IMR-90 (cell line): ENCODE measurements at regions not wholly inside any gene's neighbourhood (a gene's known extent, or its start where the extent isn't known, plus 50 kb on each side); places are given as distances from the start of the nearest gene placed in this dataset.
"Not testable (repeated sequence)": the region's sequence is repeated elsewhere in the genome, so short reads cannot be mapped to it uniquely, and the experiment has no call there.

Experiments
- ATAC-seq: fragments of 200-7000 bp; cut with Tn5 transposase; 2 replicates; pipeline ENCODE4 v1.9.1; 2020; ENCODE audit warnings: low read depth, mild to moderate bottlenecking, moderate library complexity
- BruUV-seq: library from RNA; stranded (reverse); fragments of 400-500 nt; replicated peaks from 2 replicates; lab custom pipeline; 2021; lab: Mats Ljungman, UMichigan
- CTCF ChIA-PET: fragments of 300-600 bp; formaldehyde crosslinking; extraction: SDS; loops from one replicate; lab custom pipeline; 2021; ENCODE audit warnings: antibody characterized with exemption; lab: Yijun Ruan, JAX
- POLR2A ChIA-PET: fragments of 300-600 bp; sonication (Branson Sonifier 250); formaldehyde crosslinking; loops from one replicate; lab custom pipeline; 2022; ENCODE audit warnings: antibody characterized with exemption; ENCODE audit not compliant: unreplicated experiment; lab: Charles Lee
- DNase-seq: peaks from one replicate; pipeline ENCODE4 v3.0.0; 2013
- H2AFZ ChIP-seq: replicated peaks from 2 replicates; pipeline ENCODE3; 2013; ENCODE audit warnings: low read length, mild to moderate bottlenecking; ENCODE audit not compliant: poor library complexity
- H2AK5ac ChIP-seq: 2 replicates; pipeline ENCODE4 v1.6.1; 2013; ENCODE audit warnings: low read depth, low read length, inconsistent platforms
- H2AK9ac ChIP-seq: replicated peaks from 2 replicates; pipeline ENCODE3; 2013; ENCODE audit warnings: mild to moderate bottlenecking, low read depth, low read length, moderate library complexity; ENCODE audit not compliant: poor library complexity
- H2BK120ac ChIP-seq: 2 replicates; pipeline ENCODE4 v1.6.1; 2013; ENCODE audit warnings: low read depth, low read length, inconsistent platforms
- H2BK15ac ChIP-seq: 3 replicates; pipeline ENCODE4 v1.6.1; 2013; ENCODE audit warnings: low read depth, low read length, inconsistent platforms
- H2BK20ac ChIP-seq: 2 replicates; pipeline ENCODE4 v1.6.1; 2013; ENCODE audit warnings: low read depth, mild to moderate bottlenecking, inconsistent platforms, low read length, moderate library complexity
- H2BK5ac ChIP-seq: 2 replicates; pipeline ENCODE4 v1.6.1; 2013; ENCODE audit warnings: mild to moderate bottlenecking, low read depth, low read length, inconsistent platforms; ENCODE audit not compliant: poor library complexity, severe bottlenecking
- H3K14ac ChIP-seq: replicated peaks from 2 replicates; pipeline ENCODE4 v1.6.1; 2013; ENCODE audit warnings: low read depth, low read length, inconsistent platforms
- H3K18ac ChIP-seq: 2 replicates; pipeline ENCODE4 v1.6.1; 2013; ENCODE audit warnings: low read depth, low read length, control low read depth
- H3K23ac ChIP-seq: 2 replicates; pipeline ENCODE4 v1.6.1; 2013; ENCODE audit warnings: low read depth, low read length, inconsistent platforms
- H3K27ac ChIP-seq: 2 replicates; pipeline ENCODE4 v1.5.1; 2013; ENCODE audit warnings: mild to moderate bottlenecking, control low read depth, low read length; ENCODE audit not compliant: insufficient read depth
- H3K27me3 ChIP-seq: 2 replicates; pipeline ENCODE4 v1.6.1; 2013; ENCODE audit warnings: low read length; ENCODE audit not compliant: control insufficient read depth, insufficient read depth
- H3K36me3 ChIP-seq: 2 replicates; pipeline ENCODE4 v1.6.1; 2013; ENCODE audit warnings: low read length, mixed read lengths; ENCODE audit not compliant: control insufficient read depth, insufficient read depth
- H3K4ac ChIP-seq: 2 replicates; pipeline ENCODE4 v1.6.1; 2013; ENCODE audit warnings: low read depth, low read length, inconsistent platforms
- H3K4me1 ChIP-seq: 2 replicates; pipeline ENCODE4 v1.6.1; 2013; ENCODE audit warnings: low read length, mixed read lengths; ENCODE audit not compliant: control insufficient read depth, insufficient read depth
- H3K4me2 ChIP-seq: 2 replicates; pipeline ENCODE4 v1.6.1; 2013; ENCODE audit warnings: low read depth, mild to moderate bottlenecking, control low read depth, low read length, moderate library complexity
- H3K4me3 ChIP-seq: 2 replicates; pipeline ENCODE4 v1.5.1; 2013; ENCODE audit warnings: low read depth, mild to moderate bottlenecking, control low read depth, low read length, moderate library complexity; ENCODE audit not compliant: insufficient read depth
- H3K56ac ChIP-seq: 2 replicates; pipeline ENCODE4 v1.6.1; 2013; ENCODE audit warnings: low read length, inconsistent platforms; ENCODE audit not compliant: insufficient read depth; ENCODE audit errors: extremely low read depth
- H3K79me1 ChIP-seq, 2 experiments: 2 replicates each; pipeline ENCODE4 v1.6.1; 2013; ENCODE audit warnings: low read length in 2 of 2, inconsistent platforms in 1 of 2, low read depth in 1 of 2
- H3K9ac ChIP-seq: 2 replicates; pipeline ENCODE4 v1.6.1; 2013; ENCODE audit warnings: low read depth, low read length, control low read depth
- H3K9me1 ChIP-seq: 2 replicates; pipeline ENCODE4 v1.6.1; 2013; ENCODE audit warnings: low read length, inconsistent platforms; ENCODE audit not compliant: insufficient read depth
- H3K9me3 ChIP-seq: 2 replicates; pipeline ENCODE4 v1.6.1; 2013; ENCODE audit warnings: low read length; ENCODE audit not compliant: control insufficient read depth, insufficient read depth
- H4K20me1 ChIP-seq: 2 replicates; pipeline ENCODE4 v1.6.1; 2013; ENCODE audit warnings: low read length, inconsistent platforms; ENCODE audit not compliant: insufficient read depth
- H4K5ac ChIP-seq: 2 replicates; pipeline ENCODE4 v1.6.1; 2013; ENCODE audit warnings: mild to moderate bottlenecking, low read depth, low read length, control low read depth
- H4K8ac ChIP-seq, 2 experiments: 2 replicates each; pipeline ENCODE4 v1.6.1; 2013; ENCODE audit warnings: low read depth in 2 of 2, low read length in 2 of 2, control low read depth in 1 of 2, inconsistent platforms in 1 of 2
- H4K91ac ChIP-seq: 2 replicates; pipeline ENCODE4 v1.6.1; 2013; ENCODE audit warnings: low read depth, low read length, inconsistent platforms; ENCODE audit not compliant: insufficient read depth
- NFE2L2 ChIP-seq: fragments of 150-350 bp; IDR thresholded peaks from 2 replicates; pipeline ENCODE4 v1.6.1; 2016; ENCODE audit warnings: low read depth, mild to moderate bottlenecking, low read length
- RAD21 ChIP-seq: IDR thresholded peaks from 2 replicates; pipeline ENCODE4 v1.6.1; 2012; ENCODE audit warnings: low read length, improper control_type of control experiment
- USF2 ChIP-seq: fragments of 150-350 bp; IDR thresholded peaks from 2 replicates; pipeline ENCODE4 v1.6.1; 2017; ENCODE audit warnings: mild to moderate bottlenecking, antibody characterized with exemption, low read length, low read depth
- WGBS, 2 experiments: methylation state at CpG; one replicate each; pipeline versions ENCODE4 v1.1.5 to v1.1.7; 2013; ENCODE audit warnings: missing lambda C conversion rate in 2 of 2; ENCODE audit not compliant: insufficient read length in 1 of 2; ENCODE audit errors: extremely low coverage in 2 of 2; 5-methylcytosine and 5-hydroxymethylcytosine counted together
- dilution Hi-C: fragments of 300-500 bp; cut with HindIII; formaldehyde crosslinking; loops from one replicate; pipeline ENCODE4 v1.14.3; 2018; ENCODE audit warnings: low sequenced_read_pairs; ENCODE audit not compliant: unreplicated experiment
- in situ Hi-C: fragments of 300-500 bp; cut with MboI; formaldehyde crosslinking; loops from 3 replicates; pipeline ENCODE4 v1.14.3; 2019; ENCODE audit warnings: low sequenced_read_pairs, inconsistent platforms, mixed read lengths
- intact Hi-C: fragments of 100-400 bp; cut with micrococcal nuclease; formaldehyde crosslinking; loops from 2 replicates; pipeline ENCODE4 v1.10.0; 2022

- no TSS peak for BruUV-seq
- no peak overlapping the region for H2BK20ac ChIP-seq
- dilution Hi-C loops (no loop called here), in situ Hi-C loops (no loop called here), intact Hi-C loops (no loop called here)
- no peak overlapping the region for H2AK9ac ChIP-seq
- H2BK120ac ChIP-seq, result no peak overlapping the region
- H3K9me1 ChIP-seq, result peaks cover 2% of the 10 kb centered on the region; the same call in 1 of the 2 replicates
- H3K23ac ChIP-seq, result no peak overlapping the region
- H4K91ac ChIP-seq, result no peak overlapping the region
- ChIA-PET CTCF (no interaction called here), POLR2A (no interaction called here)
- no peak overlapping the region for H2BK15ac ChIP-seq
- H3K4ac ChIP-seq, result no peak overlapping the region
- no peak for ATAC-seq
- H3K9ac ChIP-seq, result no peak overlapping the region
- H3K18ac ChIP-seq, result no peak overlapping the region
- H3K79me1 ChIP-seq, result 0 out of 4 replicates have a peak, but pooled peaks cover 0 to 2% of the 10 kb centered on the region in 2 experiments
- H3K4me2 ChIP-seq, result no peak overlapping the region
- H3K27ac ChIP-seq, result no peak overlapping the region
- no peak overlapping the region for H3K56ac ChIP-seq
- WGBS, 2 experiments, result no CpG with 5 or more reads among the region's 3 CpGs
- TF ChIP-seq RAD21, result no peak
- no peak for TF ChIP-seq USF2
- no peak for TF ChIP-seq NFE2L2
- no peak overlapping the region for H4K8ac ChIP-seq
- no peak overlapping the region for H4K5ac ChIP-seq
- no peak overlapping the region for H2BK5ac ChIP-seq
- H3K36me3 ChIP-seq, result no peaks in the 10 kb centered on the region
- no peaks in the 10 kb centered on the region for H3K27me3 ChIP-seq
- H3K14ac ChIP-seq, result no peak overlapping the region
- no peak for DNase-seq
- no peaks in the 10 kb centered on the region for H3K9me3 ChIP-seq
- no peak overlapping the region for H3K4me3 ChIP-seq
- peaks cover 2% of the 10 kb centered on the region; the same call in 1 of the 2 replicates for H3K4me1 ChIP-seq
- H2AFZ ChIP-seq, result no peak overlapping the region
- no peak overlapping the region for H2AK5ac ChIP-seq
- H4K20me1 ChIP-seq, result no peaks in the 10 kb centered on the region
These were observed 76.0 kb upstream of the PICALM start for GRCh38 chr11:86144846-86145245.

- H3K18ac ChIP-seq, result not testable (repeated sequence)
These were observed 75.2 kb upstream of the PICALM start for GRCh38 chr11:86144087-86144486.

More at GRCh38 chr11:86144087-86144486, 75.2 kb upstream of the PICALM start:
- H4K5ac ChIP-seq, H2AK5ac ChIP-seq, H3K36me3 ChIP-seq, DNase-seq, H2BK20ac ChIP-seq, H4K91ac ChIP-seq, H4K8ac ChIP-seq, H2AK9ac ChIP-seq, H2AFZ ChIP-seq, H3K27me3 ChIP-seq, in situ Hi-C loops, CTCF ChIA-PET, H3K27ac ChIP-seq, H2BK120ac ChIP-seq, H3K56ac ChIP-seq, H3K9ac ChIP-seq, POLR2A ChIA-PET, H3K4me3 ChIP-seq, H4K20me1 ChIP-seq, H3K4me2 ChIP-seq, H2BK5ac ChIP-seq, H3K14ac ChIP-seq, intact Hi-C loops, ATAC-seq, H3K23ac ChIP-seq, H3K4ac ChIP-seq, H3K9me3 ChIP-seq, BruUV-seq, H3K4me1 ChIP-seq, H2BK15ac ChIP-seq, H3K9me1 ChIP-seq, dilution Hi-C loops, H3K79me1 ChIP-seq: not testable (repeated sequence)
- no CpG with 5 or more reads among the region's 9 CpGs for WGBS, 2 experiments
